ENCODE measurements at regions not wholly inside any gene's neighbourhood (a gene's known extent, or its start where the extent isn't known, plus 50 kb on each side); places are given as distances from the start of the nearest gene placed in this dataset.

GRCh38 chr4:163679189-163679588, 184.7 kb downstream of the TMA16 start:
- no peaks in the 10 kb centered on the region for H3K4me1 Mint-ChIP-seq (ENCODE audit: insufficient read depth, unreplicated experiment)
- no peak overlapping the region for H3K27ac Mint-ChIP-seq (ENCODE audit: low read depth, unreplicated experiment)
- no peaks in the 10 kb centered on the region for H3K27me3 Mint-ChIP-seq (ENCODE audit: insufficient read depth, unreplicated experiment)
- TF ChIP-seq, protein P1, sequence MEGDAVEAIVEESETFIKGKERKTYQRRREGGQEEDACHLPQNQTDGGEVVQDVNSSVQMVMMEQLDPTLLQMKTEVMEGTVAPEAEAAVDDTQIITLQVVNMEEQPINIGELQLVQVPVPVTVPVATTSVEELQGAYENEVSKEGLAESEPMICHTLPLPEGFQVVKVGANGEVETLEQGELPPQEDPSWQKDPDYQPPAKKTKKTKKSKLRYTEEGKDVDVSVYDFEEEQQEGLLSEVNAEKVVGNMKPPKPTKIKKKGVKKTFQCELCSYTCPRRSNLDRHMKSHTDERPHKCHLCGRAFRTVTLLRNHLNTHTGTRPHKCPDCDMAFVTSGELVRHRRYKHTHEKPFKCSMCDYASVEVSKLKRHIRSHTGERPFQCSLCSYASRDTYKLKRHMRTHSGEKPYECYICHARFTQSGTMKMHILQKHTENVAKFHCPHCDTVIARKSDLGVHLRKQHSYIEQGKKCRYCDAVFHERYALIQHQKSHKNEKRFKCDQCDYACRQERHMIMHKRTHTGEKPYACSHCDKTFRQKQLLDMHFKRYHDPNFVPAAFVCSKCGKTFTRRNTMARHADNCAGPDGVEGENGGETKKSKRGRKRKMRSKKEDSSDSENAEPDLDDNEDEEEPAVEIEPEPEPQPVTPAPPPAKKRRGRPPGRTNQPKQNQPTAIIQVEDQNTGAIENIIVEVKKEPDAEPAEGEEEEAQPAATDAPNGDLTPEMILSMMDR (IDR thresholded peaks at IDR 0.05; ENCODE audit: unreplicated experiment): peak; percentile 43
- intact Hi-C loops (cut with micrococcal nuclease): loop anchor here (1.0 to 5.0 kb wide), 4 partner anchors 76 to 1068 kb away; no protein-coding TSS in a partner anchor
- POLR2A ChIA-PET: no interaction called here
- no peaks in the 10 kb centered on the region for H3K9me3 Mint-ChIP-seq (ENCODE audit: unreplicated experiment)
- no peaks in the 10 kb centered on the region for H3K36me3 Mint-ChIP-seq (ENCODE audit: insufficient read depth, unreplicated experiment)
- CTCF ChIA-PET: interaction anchor here (0.6 to 4.6 kb wide), 16 partner anchors 13 to 1053 kb away, joined by 3 to 44 read pairs (median 5); no protein-coding TSS in a partner anchor
- peak; percentile 46 for DNase-seq (ENCODE audit: unreplicated experiment)
- no TSS peak for BruUV-seq (replicated peaks)
- no peak overlapping the region for H3K4me3 Mint-ChIP-seq (ENCODE audit: unreplicated experiment)

DNA sequence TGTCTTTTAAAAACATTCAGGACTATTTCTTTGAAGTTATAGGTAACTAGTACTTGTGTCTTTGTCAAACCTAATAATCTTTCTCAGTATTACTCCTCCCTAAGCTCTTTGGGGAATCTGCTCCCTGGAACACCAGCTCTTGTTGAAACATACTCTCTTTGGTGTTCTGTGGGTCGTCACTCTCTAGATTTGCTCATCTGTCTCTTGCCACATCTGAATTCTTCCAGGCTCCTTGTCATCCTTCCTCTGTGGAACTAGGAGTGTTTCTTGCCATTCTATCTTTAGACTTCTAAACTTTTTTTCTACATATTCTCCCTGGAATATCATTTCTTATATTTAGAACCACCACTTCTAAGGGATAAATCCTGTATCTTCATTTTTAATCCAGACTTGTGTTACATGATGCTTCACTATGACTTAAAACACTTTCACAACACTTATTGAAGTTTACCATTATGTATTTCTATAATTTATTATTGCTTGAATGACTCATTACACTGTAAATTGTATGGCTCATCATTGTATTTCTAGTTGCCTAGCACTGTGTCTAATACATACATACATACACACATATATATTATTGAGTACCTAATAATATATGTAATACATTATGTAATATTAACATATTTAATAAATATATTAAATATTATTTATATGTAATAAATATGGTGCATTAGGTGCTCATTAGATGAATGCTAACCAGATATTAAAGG, 186.1 kb downstream of the TMA16 start:
- TF ChIP-seq, protein P1 (IDR thresholded peaks at IDR 0.05; ENCODE audit: unreplicated experiment): no peak
- CTCF ChIA-PET: interaction anchor here (0.6 to 4.6 kb wide), 19 partner anchors 8 to 1065 kb away, joined by 3 to 44 read pairs (median 3); no protein-coding TSS in a partner anchor

GRCh38 chr4:163681208-163681821, 186.8 kb downstream of the TMA16 start:
- no peak overlapping the region for H3K27ac Mint-ChIP-seq (ENCODE audit: low read depth, unreplicated experiment)
- no peaks in the 10 kb centered on the region for H3K9me3 Mint-ChIP-seq (ENCODE audit: unreplicated experiment)
- ChIA-PET CTCF (interaction anchor here (0.6 to 3.0 kb wide), 12 partner anchors 8 to 1064 kb away, joined by 3 to 20 read pairs (median 4); no protein-coding TSS in a partner anchor), POLR2A (no interaction called here)
- H3K36me3 Mint-ChIP-seq (ENCODE audit: insufficient read depth, unreplicated experiment): no peaks in the 10 kb centered on the region
- peak; percentile 55 for DNase-seq (ENCODE audit: unreplicated experiment)
- no peaks in the 10 kb centered on the region for H3K4me1 Mint-ChIP-seq (ENCODE audit: insufficient read depth, unreplicated experiment)
- BruUV-seq (replicated peaks): no TSS peak
- intact Hi-C loops (cut with micrococcal nuclease): no loop called here
- H3K4me3 Mint-ChIP-seq (ENCODE audit: unreplicated experiment): no peak overlapping the region
- no peaks in the 10 kb centered on the region for H3K27me3 Mint-ChIP-seq (ENCODE audit: insufficient read depth, unreplicated experiment)
- TF ChIP-seq, protein P1 (IDR thresholded peaks at IDR 0.05; ENCODE audit: unreplicated experiment): peak; percentile 57

More for the DNA sequence above, 186.1 kb downstream of the TMA16 start:
- no peaks in the 10 kb centered on the region for H3K36me3 Mint-ChIP-seq (ENCODE audit: insufficient read depth, unreplicated experiment)
- H3K27ac Mint-ChIP-seq (ENCODE audit: low read depth, unreplicated experiment): no peak overlapping the region
- BruUV-seq (replicated peaks): no TSS peak
- H3K27me3 Mint-ChIP-seq (ENCODE audit: insufficient read depth, unreplicated experiment): no peaks in the 10 kb centered on the region
- intact Hi-C loops (cut with micrococcal nuclease): no loop called here
- POLR2A ChIA-PET: no interaction called here
- H3K9me3 Mint-ChIP-seq (ENCODE audit: unreplicated experiment): no peaks in the 10 kb centered on the region
- H3K4me3 Mint-ChIP-seq (ENCODE audit: unreplicated experiment): no peak overlapping the region
- DNase-seq (ENCODE audit: unreplicated experiment): no peak
- no peaks in the 10 kb centered on the region for H3K4me1 Mint-ChIP-seq (ENCODE audit: insufficient read depth, unreplicated experiment)

DNA sequence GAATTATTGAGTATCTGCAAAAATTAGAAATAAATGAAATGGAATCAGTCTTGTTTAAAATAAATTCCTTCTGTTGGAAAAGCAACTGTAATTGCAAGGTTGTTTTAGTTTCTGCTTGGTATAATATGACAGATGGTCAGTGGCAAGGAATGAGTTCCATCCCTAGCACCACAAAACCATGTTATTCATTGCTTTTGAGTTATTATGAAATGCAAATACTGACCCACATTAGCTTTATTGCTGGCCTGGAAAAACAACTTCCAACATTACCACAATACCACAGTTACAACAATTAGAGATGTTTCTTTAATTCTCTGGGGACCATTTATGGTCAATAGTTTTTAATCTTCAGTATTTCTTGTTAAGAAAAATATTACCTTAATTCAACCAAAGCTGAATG, 194.4 kb downstream of the TMA16 start:
- TF ChIP-seq, protein P1 (IDR thresholded peaks at IDR 0.05; ENCODE audit: unreplicated experiment): no peak
- Mint-ChIP-seq H3K27me3 (ENCODE audit: insufficient read depth, unreplicated experiment) (no peaks in the 10 kb centered on the region), H3K27ac (ENCODE audit: low read depth, unreplicated experiment) (no peak overlapping the region), H3K9me3 (ENCODE audit: unreplicated experiment) (no peaks in the 10 kb centered on the region), H3K36me3 (ENCODE audit: insufficient read depth, unreplicated experiment) (no peaks in the 10 kb centered on the region), H3K4me1 (ENCODE audit: insufficient read depth, unreplicated experiment) (peaks cover 10% of the 10 kb centered on the region), H3K4me3 (ENCODE audit: unreplicated experiment) (no peak overlapping the region)
- POLR2A ChIA-PET: interaction anchor here (0.6 kb wide), 1 partner anchor 45 kb away, joined by 3 read pairs; no protein-coding TSS in a partner anchor
- intact Hi-C loops (cut with micrococcal nuclease): no loop called here
- no TSS peak for BruUV-seq (replicated peaks)
- CTCF ChIA-PET: interaction anchor here (0.6 kb wide), 2 partner anchors 361 to 1090 kb away, joined by 5 to 6 read pairs; no protein-coding TSS in a partner anchor
- DNase-seq (ENCODE audit: unreplicated experiment): no peak

All from MCF 10A (cell line).